Kidney epithelial cell (primary cell): ENCODE measurements at regions not wholly inside any gene's neighbourhood (a gene's known extent, or its start where the extent isn't known, plus 50 kb on each side); places are given as distances from the start of the nearest gene placed in this dataset.

ENCODE experiments used
- DNase-seq: peaks from one replicate; pipeline ENCODE4 v3.0.0-alpha.2; 2010; ENCODE audit warnings: low read depth
- H3K27me3 ChIP-seq: 2 replicates; pipeline ENCODE4 v1.6.0; 2011; ENCODE audit warnings: low read length; ENCODE audit not compliant: control insufficient read depth, insufficient read depth
- H3K36me3 ChIP-seq: 2 replicates; pipeline ENCODE4 v1.5.1; 2011; ENCODE audit warnings: low read length; ENCODE audit not compliant: control insufficient read depth, insufficient read depth
- H3K4me3 ChIP-seq: 2 replicates; pipeline ENCODE4 v1.5.1; 2011; ENCODE audit warnings: low read depth, mild to moderate bottlenecking, control low read depth, low read length
- TF ChIP-seq, protein P1 (sequence below): IDR thresholded peaks from 2 replicates; pipeline ENCODE4 v1.5.1; 2011; ENCODE audit warnings: mild to moderate bottlenecking, moderate library complexity, low read length, control low read depth, inconsistent platforms; ENCODE audit not compliant: insufficient read depth, poor library complexity, severe bottlenecking

DNA sequence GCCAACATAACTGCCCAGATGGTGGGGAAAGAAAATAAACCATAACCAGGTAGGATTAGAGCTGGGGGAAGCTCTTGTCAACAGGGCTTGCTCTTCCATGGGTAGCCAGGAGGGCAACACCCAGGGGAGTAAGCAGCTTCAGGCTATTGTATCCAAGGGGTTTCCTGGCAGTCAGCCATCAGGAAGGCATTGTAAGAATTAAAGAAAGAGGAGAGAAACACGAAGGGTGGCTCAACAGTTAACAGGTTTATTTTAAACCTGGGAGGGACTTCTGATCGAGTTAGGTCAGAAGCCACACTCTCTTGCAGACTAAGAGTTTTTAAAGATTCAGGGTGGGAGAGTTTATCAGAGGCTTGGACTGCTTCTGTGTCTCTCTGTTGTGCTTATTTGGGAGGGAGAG is 114.2 kb downstream of the QRSL1 start:
- H3K4me3 ChIP-seq: no peak overlapping the region
- H3K36me3 ChIP-seq: no peaks in the 10 kb centered on the region
- TF ChIP-seq, protein P1, sequence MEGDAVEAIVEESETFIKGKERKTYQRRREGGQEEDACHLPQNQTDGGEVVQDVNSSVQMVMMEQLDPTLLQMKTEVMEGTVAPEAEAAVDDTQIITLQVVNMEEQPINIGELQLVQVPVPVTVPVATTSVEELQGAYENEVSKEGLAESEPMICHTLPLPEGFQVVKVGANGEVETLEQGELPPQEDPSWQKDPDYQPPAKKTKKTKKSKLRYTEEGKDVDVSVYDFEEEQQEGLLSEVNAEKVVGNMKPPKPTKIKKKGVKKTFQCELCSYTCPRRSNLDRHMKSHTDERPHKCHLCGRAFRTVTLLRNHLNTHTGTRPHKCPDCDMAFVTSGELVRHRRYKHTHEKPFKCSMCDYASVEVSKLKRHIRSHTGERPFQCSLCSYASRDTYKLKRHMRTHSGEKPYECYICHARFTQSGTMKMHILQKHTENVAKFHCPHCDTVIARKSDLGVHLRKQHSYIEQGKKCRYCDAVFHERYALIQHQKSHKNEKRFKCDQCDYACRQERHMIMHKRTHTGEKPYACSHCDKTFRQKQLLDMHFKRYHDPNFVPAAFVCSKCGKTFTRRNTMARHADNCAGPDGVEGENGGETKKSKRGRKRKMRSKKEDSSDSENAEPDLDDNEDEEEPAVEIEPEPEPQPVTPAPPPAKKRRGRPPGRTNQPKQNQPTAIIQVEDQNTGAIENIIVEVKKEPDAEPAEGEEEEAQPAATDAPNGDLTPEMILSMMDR: no peak
- H3K27me3 ChIP-seq: no peaks in the 10 kb centered on the region
- no peak for DNase-seq

- H3K36me3 ChIP-seq: no peaks in the 10 kb centered on the region
- H3K4me3 ChIP-seq: no peak overlapping the region
- DNase-seq: no peak
- H3K27me3 ChIP-seq: no peaks in the 10 kb centered on the region
- TF ChIP-seq, protein P1: no peak
These were observed 110.9 kb downstream of the QRSL1 start for GRCh38 chr6:106740287-106740686.

DNA sequence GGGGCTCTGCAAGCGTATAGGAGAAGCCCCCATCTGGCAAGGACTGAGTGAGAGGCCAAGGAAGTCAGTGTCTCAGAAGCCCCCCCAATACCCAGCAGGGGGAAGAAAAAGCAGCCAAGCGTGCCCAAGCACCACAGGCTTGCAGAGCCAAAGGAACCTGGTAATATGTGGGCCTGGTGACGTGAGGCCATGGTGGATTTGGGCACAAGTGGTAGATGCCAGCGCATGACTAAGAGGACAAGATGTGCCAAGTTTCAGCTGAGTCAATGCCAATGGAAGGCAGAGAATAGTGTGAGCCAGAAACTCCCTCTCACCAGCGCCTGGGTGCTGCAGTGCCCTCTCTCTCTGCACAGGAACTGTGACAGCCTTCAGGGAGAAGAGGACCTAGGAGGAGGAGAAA is 110.0 kb downstream of the QRSL1 start:
- TF ChIP-seq, protein P1: no peak
- no peaks in the 10 kb centered on the region for H3K27me3 ChIP-seq
- no peak overlapping the region for H3K4me3 ChIP-seq
- no peak for DNase-seq
- H3K36me3 ChIP-seq: no peaks in the 10 kb centered on the region

DNA sequence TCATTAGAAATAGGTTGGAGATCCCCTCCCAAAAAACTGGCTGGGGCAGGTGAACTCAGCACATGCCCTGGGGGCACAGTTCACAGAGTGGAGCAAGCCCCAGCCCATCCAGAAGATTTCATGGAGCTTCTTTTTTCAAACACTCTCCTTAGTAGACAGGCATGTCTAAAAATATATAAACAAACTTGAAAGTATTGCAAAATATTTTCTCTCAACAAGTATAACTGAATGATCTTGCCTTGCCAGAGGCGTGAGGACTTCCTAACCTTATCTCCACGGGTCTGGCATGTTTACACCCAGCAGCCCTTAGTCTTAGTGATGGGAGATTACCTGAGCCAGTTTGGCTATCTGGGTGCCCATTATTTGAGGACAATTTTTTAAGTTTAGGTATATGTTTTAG is 107.1 kb downstream of the QRSL1 start:
- no peak for DNase-seq
- TF ChIP-seq, protein P1: no peak
- H3K27me3 ChIP-seq: no peaks in the 10 kb centered on the region
- H3K4me3 ChIP-seq: no peak overlapping the region
- H3K36me3 ChIP-seq: no peaks in the 10 kb centered on the region

DNA sequence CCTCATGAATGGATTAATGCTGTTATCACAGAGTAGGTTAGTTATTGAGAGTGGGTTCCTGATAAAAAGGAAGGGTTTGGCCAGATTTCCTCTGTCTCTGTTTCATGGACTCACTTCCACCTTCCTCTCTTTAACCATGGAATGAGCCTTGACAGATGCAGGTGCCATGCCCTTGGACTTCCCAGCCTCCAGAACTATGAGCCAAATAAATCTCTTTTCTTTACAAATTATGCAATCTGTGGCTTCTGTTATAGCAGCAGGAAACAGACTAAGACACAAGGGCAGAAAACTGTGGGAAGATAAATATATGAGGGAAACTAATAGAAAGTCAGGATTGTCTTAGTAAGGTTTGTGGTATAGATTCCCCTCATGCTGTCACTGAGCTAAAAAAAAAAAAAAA is 106.5 kb downstream of the QRSL1 start:
- Histone ChIP-seq H3K27me3 (no peaks in the 10 kb centered on the region), H3K36me3 (no peaks in the 10 kb centered on the region), H3K4me3 (no peak overlapping the region)
- no peak for DNase-seq
- TF ChIP-seq, protein P1: no peak

DNA sequence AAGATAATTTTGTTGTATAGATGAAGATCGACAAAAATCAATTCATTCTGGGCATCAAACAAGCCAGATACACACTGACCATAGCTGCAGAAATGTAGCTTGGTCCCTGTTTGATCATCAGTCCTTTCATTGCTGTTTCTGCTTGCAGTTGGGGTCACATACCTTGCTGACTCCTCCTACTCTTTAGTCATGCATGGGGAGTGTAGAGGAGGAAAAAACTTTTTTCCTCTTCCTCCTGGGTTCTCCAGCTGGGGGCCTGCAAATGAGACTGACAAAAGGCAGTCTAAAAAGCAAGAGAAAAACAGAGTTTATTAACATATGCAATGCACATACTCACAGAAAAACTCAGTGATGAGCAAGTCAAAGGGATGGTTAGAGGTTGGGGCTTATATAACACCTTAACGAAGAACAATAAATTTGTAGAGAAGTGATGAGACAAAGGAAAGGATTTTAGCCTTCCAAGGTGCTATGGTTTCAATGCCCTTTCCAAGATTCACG is 105.8 kb downstream of the QRSL1 start:
- no peak overlapping the region for H3K4me3 ChIP-seq
- no peak for DNase-seq
- TF ChIP-seq, protein P1: no peak
- H3K36me3 ChIP-seq: no peaks in the 10 kb centered on the region
- H3K27me3 ChIP-seq: no peaks in the 10 kb centered on the region
